Activated CD8-positive, alpha-beta memory T cell treated with anti-CD3 and anti-CD28 coated beads, Interleukin-2, amount 50 U/mL, for 24 hours (primary cell): ENCODE measurements at regions not wholly inside any gene's neighbourhood (a gene's known extent, or its start where the extent isn't known, plus 50 kb on each side); places are given as distances from the start of the nearest gene placed in this dataset.

Experiments used
- DNase-seq: peaks from one replicate; pipeline ENCODE4 v3.0.0-alpha.2; 2020; ENCODE audit errors: extremely low read depth

- no peak for DNase-seq
Measured at GRCh38 chr2:34979148-34979547, 1376.4 kb upstream of the CRIM1 start.

- DNase-seq: no peak
Measured at GRCh38 chr2:34961822-34962221, 1362.7 kb upstream of the FAM98A start.

- no peak for DNase-seq
Measured at GRCh38 chr2:34954758-34955157, 1355.7 kb upstream of the FAM98A start.

- DNase-seq: no peak
Measured at GRCh38 chr2:34950797-34951196, 1351.7 kb upstream of the FAM98A start.

- DNase-seq: no peak
Measured at GRCh38 chr2:34949316-34949715, 1350.2 kb upstream of the FAM98A start.

GRCh38 chr2:34936089-34936488 lies 1337.0 kb upstream of the FAM98A start:
- DNase-seq: no peak

GRCh38 chr2:34912084-34912483 lies 1313.0 kb upstream of the FAM98A start:
- DNase-seq: no peak

GRCh38 chr2:34909992-34910705 lies 1311.0 kb upstream of the FAM98A start:
- DNase-seq: no peak

GRCh38 chr2:34907812-34908211 lies 1308.7 kb upstream of the FAM98A start:
- no peak for DNase-seq

GRCh38 chr2:34901739-34902138 lies 1302.6 kb upstream of the FAM98A start:
- no peak for DNase-seq

GRCh38 chr2:34899079-34899478 lies 1300.0 kb upstream of the FAM98A start:
- DNase-seq: no peak

GRCh38 chr2:34892766-34893165 lies 1293.7 kb upstream of the FAM98A start:
- DNase-seq: no peak

GRCh38 chr2:34892256-34892655 lies 1293.2 kb upstream of the FAM98A start:
- DNase-seq: no peak

GRCh38 chr2:34875091-34875745 lies 1276.1 kb upstream of the FAM98A start:
- DNase-seq: no peak

- no peak for DNase-seq
Measured at GRCh38 chr2:34853646-34854045, 1254.5 kb upstream of the FAM98A start.

- DNase-seq: no peak
Measured at GRCh38 chr2:34851804-34852203, 1252.7 kb upstream of the FAM98A start.

GRCh38 chr2:34849827-34850226 lies 1250.7 kb upstream of the FAM98A start:
- DNase-seq: no peak

- no peak for DNase-seq
Measured at GRCh38 chr2:34848691-34849090, 1249.6 kb upstream of the FAM98A start.

- no peak for DNase-seq
Measured at GRCh38 chr2:34848132-34848531, 1249.0 kb upstream of the FAM98A start.

GRCh38 chr2:34844629-34845028 lies 1245.5 kb upstream of the FAM98A start:
- no peak for DNase-seq

GRCh38 chr2:34838408-34838807 lies 1239.3 kb upstream of the FAM98A start:
- no peak for DNase-seq

GRCh38 chr2:34836361-34836760 lies 1237.3 kb upstream of the FAM98A start:
- DNase-seq: no peak

- DNase-seq: no peak
Measured at GRCh38 chr2:34831096-34831495, 1232.0 kb upstream of the FAM98A start.

- no peak for DNase-seq
Measured at GRCh38 chr2:34828481-34828880, 1229.4 kb upstream of the FAM98A start.
